Lung (tissue), 11 donors: ENCODE measurements at regions not wholly inside any gene's neighbourhood (a gene's known extent, or its start where the extent isn't known, plus 50 kb on each side); places are given as distances from the start of the nearest gene placed in this dataset.

Experiments
- ATAC-seq: fragments of 200-7000 bp; cut with Tn5 transposase; one replicate; pipeline ENCODE4 v1.9.1; 2020; ENCODE audit warnings: moderate number of reproducible peaks; ENCODE audit not compliant: insufficient read depth, low FRiP score
- DNase-seq, 3 donors: peaks; one replicate each; pipeline ENCODE4 v3.0.0-alpha.2; 2013 to 2017
- H3K27ac ChIP-seq, 2 donors: one replicate each; pipeline ENCODE4 v1.5.1; 2013; ENCODE audit warnings: mild to moderate bottlenecking in 2 of 2, moderate library complexity in 2 of 2, control low read depth in 1 of 2, inconsistent platforms in 1 of 2, low read depth in 1 of 2, low read length in 1 of 2
- H3K27me3 ChIP-seq, 3 donors: one replicate each; pipeline ENCODE4 v1.5.1; 2013; ENCODE audit warnings: low read length in 2 of 3; ENCODE audit not compliant: control insufficient read depth in 3 of 3, insufficient read depth in 3 of 3
- H3K36me3 ChIP-seq, 4 donors: one replicate each; pipeline ENCODE4 v1.5.1; 2013; ENCODE audit warnings: low read length in 4 of 4, mild to moderate bottlenecking in 1 of 4, moderate library complexity in 1 of 4; ENCODE audit not compliant: control insufficient read depth in 4 of 4, insufficient read depth in 4 of 4
- H3K4me1 ChIP-seq, 5 donors: one replicate each; pipeline ENCODE4 v1.5.1; 2013; ENCODE audit warnings: low read length in 5 of 5, mild to moderate bottlenecking in 2 of 5, moderate library complexity in 1 of 5; ENCODE audit not compliant: control insufficient read depth in 5 of 5, insufficient read depth in 5 of 5
- H3K4me3 ChIP-seq: one replicate; pipeline ENCODE4 v1.5.1; 2013; ENCODE audit warnings: mild to moderate bottlenecking, control low read depth, moderate library complexity
- H3K9ac ChIP-seq, 2 donors: one replicate each; pipeline ENCODE4 v1.5.1; 2013; ENCODE audit warnings: low read length in 2 of 2, control low read depth in 1 of 2; ENCODE audit not compliant: insufficient read depth in 1 of 2
- H3K9me3 ChIP-seq, 4 donors: one replicate each; pipeline ENCODE4 v1.5.1; 2013; ENCODE audit warnings: low read length in 3 of 4, mild to moderate bottlenecking in 1 of 4, moderate library complexity in 1 of 4; ENCODE audit not compliant: control insufficient read depth in 4 of 4, insufficient read depth in 3 of 4
- CTCF ChIP-seq: IDR thresholded peaks from 2 replicates; pipeline ENCODE4 v1.5.1; 2012; ENCODE audit warnings: mild to moderate bottlenecking; ENCODE audit errors: control extremely low read depth, extremely low read depth
- WGBS, 2 donors: extraction: QIAGEN DNeasy Blood & Tissue Kit; methylation state at CpG; one replicate each; pipeline ENCODE4 v1.1.7; 2013; 5-methylcytosine and 5-hydroxymethylcytosine counted together
- donor health status: control.
- donor health status: control.
- donor health status: Bipolar disorder and iron deficiency.
- donor health status: healthy.
- donor health status: DM: yes; HTN: yes; CAD: no.

- TF ChIP-seq CTCF = no peak
- Histone ChIP-seq H3K9ac (no peak overlapping the region), H3K4me3 (no peak overlapping the region), H3K27ac (no peak overlapping the region), H3K27me3 (peaks cover 3 to 41% (median 12%) of the 10 kb centered on the region in 3 donors), H3K4me1 (peaks cover 0 to 13% (median 0%) of the 10 kb centered on the region in 5 donors), H3K36me3 (no peaks in the 10 kb centered on the region), H3K9me3 (no peaks in the 10 kb centered on the region)
- WGBS, 2 donors = 74 to 85% methylated on average over 43 of the region's 43 CpGs
- no peak for ATAC-seq
- DNase-seq = no peak
These were observed 70.0 kb upstream of the GALNT9 start for GRCh38 chr12:132399092-132400010.

GRCh38 chr12:132398386-132398991 is 69.1 kb upstream of the GALNT9 start:
- DNase-seq (no peak), ATAC-seq (no peak)
- Histone ChIP-seq H3K27ac (no peak overlapping the region), H3K9me3 (no peaks in the 10 kb centered on the region), H3K27me3 (peaks cover 0 to 43% (median 12%) of the 10 kb centered on the region in 3 donors), H3K9ac (no peak overlapping the region), H3K4me1 (peaks cover 0 to 13% (median 0%) of the 10 kb centered on the region in 5 donors), H3K36me3 (no peaks in the 10 kb centered on the region), H3K4me3 (no peak overlapping the region)
- 74 to 90% methylated on average over 24 of the region's 24 CpGs for WGBS, 2 donors
- TF ChIP-seq CTCF = no peak

GRCh38 chr12:132397934-132398385 is 68.6 kb upstream of the GALNT9 start:
- H3K36me3 ChIP-seq = no peaks in the 10 kb centered on the region
- TF ChIP-seq CTCF = no peak
- peaks cover 0 to 44% (median 12%) of the 10 kb centered on the region in 3 donors for H3K27me3 ChIP-seq
- no peak overlapping the region for H3K27ac ChIP-seq
- peaks cover 0 to 13% (median 0%) of the 10 kb centered on the region in 5 donors for H3K4me1 ChIP-seq
- no peak overlapping the region for H3K9ac ChIP-seq
- DNase-seq (no peak), ATAC-seq (no peak)
- no peaks in the 10 kb centered on the region for H3K9me3 ChIP-seq
- no peak overlapping the region for H3K4me3 ChIP-seq
- 57 to 83% methylated on average over 14 of the region's 14 CpGs for WGBS, 2 donors
